Stimulated activated naive CD4-positive, alpha-beta T cell (primary cell): ENCODE measurements at regions not wholly inside any gene's neighbourhood (a gene's known extent, or its start where the extent isn't known, plus 50 kb on each side); places are given as distances from the start of the nearest gene placed in this dataset.

Experiments
- DNase-seq, 6 experiments: peaks; one replicate each; lab custom pipeline; 2025; lab: John Stamatoyannopoulos, UW

- DNase-seq: no peak
Measured at GRCh38 chr6:16078064-16078463, 50.8 kb upstream of the MYLIP start.

GRCh38 chr6:16069671-16070070 is 59.2 kb upstream of the MYLIP start:
- no peak for DNase-seq

- DNase-seq: no peak
Measured at GRCh38 chr6:16069222-16069621, 59.7 kb upstream of the MYLIP start.

- no peak for DNase-seq
Measured at GRCh38 chr6:16067568-16067967, 61.3 kb upstream of the MYLIP start.

- no peak for DNase-seq
Measured at GRCh38 chr6:16064671-16065072, 64.2 kb upstream of the MYLIP start.

GRCh38 chr6:16063580-16063979 is 65.3 kb upstream of the MYLIP start:
- no peak for DNase-seq

GRCh38 chr6:16061818-16062217 is 67.1 kb upstream of the MYLIP start:
- DNase-seq: no peak

- no peak for DNase-seq
Measured at GRCh38 chr6:16060039-16060438, 68.8 kb upstream of the MYLIP start.

- DNase-seq: no peak
Measured at GRCh38 chr6:16059496-16059895, 69.4 kb upstream of the MYLIP start.

GRCh38 chr6:16058929-16059345 is 69.9 kb upstream of the MYLIP start:
- no peak for DNase-seq

GRCh38 chr6:16058201-16058928 is 70.5 kb upstream of the MYLIP start:
- no peak for DNase-seq

GRCh38 chr6:16057446-16057845 is 71.4 kb upstream of the MYLIP start:
- no peak for DNase-seq

GRCh38 chr6:16056263-16056870 is 72.5 kb upstream of the MYLIP start:
- no peak for DNase-seq

- DNase-seq: no peak
Measured at GRCh38 chr6:16055852-16056251, 73.0 kb upstream of the MYLIP start.

- no peak for DNase-seq
Measured at GRCh38 chr6:16049168-16049567, 79.7 kb upstream of the MYLIP start.

- DNase-seq: no peak
Measured at GRCh38 chr6:16048221-16048620, 80.7 kb upstream of the MYLIP start.

GRCh38 chr6:16047435-16047990 is 81.4 kb upstream of the MYLIP start:
- DNase-seq: no peak

- DNase-seq: no peak
Measured at GRCh38 chr6:16045238-16045637, 83.6 kb upstream of the MYLIP start.

- no peak for DNase-seq
Measured at GRCh38 chr6:16044211-16044643, 84.7 kb upstream of the MYLIP start.

GRCh38 chr6:16043171-16044135 is 85.4 kb upstream of the MYLIP start:
- DNase-seq: no peak

GRCh38 chr6:16042751-16043150 is 86.1 kb upstream of the MYLIP start:
- DNase-seq: no peak

- no peak for DNase-seq
Measured at GRCh38 chr6:16041327-16041726, 87.6 kb upstream of the MYLIP start.
